ENCODE measurements at regions not wholly inside any gene's neighbourhood (a gene's known extent, or its start where the extent isn't known, plus 50 kb on each side); places are given as distances from the start of the nearest gene placed in this dataset.

- no peak for DNase-seq
- intact Hi-C loops (cut with micrococcal nuclease): no loop called here
- peaks cover 24% of the 10 kb centered on the region for H3K4me1 ChIP-seq
- H3K27ac ChIP-seq (replicated peaks): no peak overlapping the region
- H3K9me3 ChIP-seq (replicated peaks): no peaks in the 10 kb centered on the region
- H3K36me3 ChIP-seq: no peaks in the 10 kb centered on the region
- no peak overlapping the region for H3K4me3 ChIP-seq
- H3K27me3 ChIP-seq (ENCODE audit: low read depth): no peaks in the 10 kb centered on the region
- no peak for TF ChIP-seq CTCF (IDR thresholded peaks at IDR 0.05; ENCODE audit: borderline replicate concordance)
These were observed 498.4 kb downstream of the TTLL7 start for GRCh38 chr1:83500531-83500930.

DNA sequence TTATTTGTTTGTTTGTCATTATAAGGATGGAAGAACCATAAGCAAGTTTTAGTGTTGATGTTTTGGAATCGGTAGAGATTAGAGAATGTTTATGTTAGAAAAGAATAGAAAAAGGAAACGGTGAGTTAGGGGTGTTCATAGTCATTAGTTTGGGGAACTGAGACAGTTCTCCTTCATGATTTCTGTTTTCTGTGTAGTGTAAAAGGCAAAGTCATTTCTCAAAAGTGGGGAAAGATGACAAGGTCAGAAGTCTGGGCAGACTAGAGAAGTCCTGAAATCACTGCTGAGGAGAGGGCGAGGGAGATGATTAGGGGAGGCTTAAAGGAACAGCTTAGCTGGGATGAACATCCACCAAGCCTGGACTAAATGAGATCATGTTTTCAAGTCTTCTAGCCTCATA lies 498.9 kb downstream of the TTLL7 start:
- no peaks in the 10 kb centered on the region for H3K9me3 ChIP-seq (replicated peaks)
- intact Hi-C loops (cut with micrococcal nuclease): no loop called here
- no peaks in the 10 kb centered on the region for H3K36me3 ChIP-seq
- TF ChIP-seq CTCF (IDR thresholded peaks at IDR 0.05; ENCODE audit: borderline replicate concordance): no peak
- no peak overlapping the region for H3K27ac ChIP-seq (replicated peaks)
- no peaks in the 10 kb centered on the region for H3K27me3 ChIP-seq (ENCODE audit: low read depth)
- DNase-seq: no peak
- no peak overlapping the region for H3K4me3 ChIP-seq
- peaks cover 24% of the 10 kb centered on the region for H3K4me1 ChIP-seq

GRCh38 chr1:83497563-83497962 lies 501.4 kb downstream of the TTLL7 start:
- Histone ChIP-seq H3K4me3 (no peak overlapping the region), H3K27me3 (ENCODE audit: low read depth) (no peaks in the 10 kb centered on the region), H3K4me1 (peaks cover 20% of the 10 kb centered on the region), H3K9me3 (replicated peaks) (no peaks in the 10 kb centered on the region), H3K36me3 (no peaks in the 10 kb centered on the region), H3K27ac (replicated peaks) (no peak overlapping the region)
- TF ChIP-seq CTCF (IDR thresholded peaks at IDR 0.05; ENCODE audit: borderline replicate concordance): no peak
- DNase-seq: no peak
- intact Hi-C loops (cut with micrococcal nuclease): no loop called here

DNA sequence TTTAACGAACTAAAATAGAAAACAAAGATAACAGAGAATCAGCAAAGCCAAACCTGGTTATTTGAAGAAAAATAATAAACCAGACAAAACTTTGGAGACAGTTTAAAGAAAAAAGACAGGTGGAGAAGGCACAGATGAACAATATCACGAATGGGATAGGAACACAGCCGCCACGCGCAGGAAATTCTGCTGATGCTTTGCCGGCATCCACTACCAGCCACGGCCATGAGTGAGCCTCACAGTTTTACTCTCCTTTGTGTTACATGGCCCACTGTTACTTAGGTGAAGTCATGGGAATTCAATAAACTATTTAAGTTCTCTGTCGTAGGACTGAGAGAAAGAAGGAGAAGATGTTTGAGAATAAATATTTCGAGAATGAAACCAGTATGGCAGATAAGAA lies 503.4 kb downstream of the TTLL7 start:
- no peaks in the 10 kb centered on the region for H3K9me3 ChIP-seq (replicated peaks)
- no peak for TF ChIP-seq CTCF (IDR thresholded peaks at IDR 0.05; ENCODE audit: borderline replicate concordance)
- H3K4me3 ChIP-seq: no peak overlapping the region
- no peaks in the 10 kb centered on the region for H3K4me1 ChIP-seq
- no peak for DNase-seq
- no peaks in the 10 kb centered on the region for H3K36me3 ChIP-seq
- intact Hi-C loops (cut with micrococcal nuclease): no loop called here
- H3K27ac ChIP-seq (replicated peaks): no peak overlapping the region
- no peaks in the 10 kb centered on the region for H3K27me3 ChIP-seq (ENCODE audit: low read depth)

DNA sequence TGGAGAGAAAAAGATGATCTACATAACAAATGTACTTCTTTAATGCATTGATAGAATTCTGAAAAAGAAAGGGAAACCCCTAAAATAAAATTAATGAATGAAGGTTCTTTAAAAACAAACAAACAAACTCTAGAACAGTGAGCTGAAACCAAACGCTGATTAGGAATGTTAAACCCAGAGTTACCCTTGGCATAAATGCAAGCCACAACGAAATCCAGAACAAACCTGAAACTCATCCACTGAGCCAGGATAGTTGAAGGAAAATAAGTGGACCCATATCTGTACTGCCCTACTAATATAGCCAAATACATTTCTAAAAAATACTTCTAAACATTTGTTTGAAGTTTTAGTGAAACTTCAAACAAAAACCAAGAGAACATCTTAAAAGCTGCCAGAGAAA lies 505.3 kb downstream of the TTLL7 start:
- intact Hi-C loops (cut with micrococcal nuclease): no loop called here
- no peak for DNase-seq
- H3K36me3 ChIP-seq: no peaks in the 10 kb centered on the region
- H3K27ac ChIP-seq (replicated peaks): no peak overlapping the region
- H3K4me3 ChIP-seq: no peak overlapping the region
- H3K9me3 ChIP-seq (replicated peaks): no peaks in the 10 kb centered on the region
- H3K4me1 ChIP-seq: no peaks in the 10 kb centered on the region
- TF ChIP-seq CTCF (IDR thresholded peaks at IDR 0.05; ENCODE audit: borderline replicate concordance): no peak
- no peaks in the 10 kb centered on the region for H3K27me3 ChIP-seq (ENCODE audit: low read depth)

GRCh38 chr1:83491930-83492329 lies 507.0 kb downstream of the TTLL7 start:
- Histone ChIP-seq H3K9me3 (replicated peaks) (no peaks in the 10 kb centered on the region), H3K4me1 (no peaks in the 10 kb centered on the region), H3K27ac (replicated peaks) (no peak overlapping the region), H3K36me3 (no peaks in the 10 kb centered on the region), H3K4me3 (no peak overlapping the region), H3K27me3 (ENCODE audit: low read depth) (no peaks in the 10 kb centered on the region)
- TF ChIP-seq CTCF (IDR thresholded peaks at IDR 0.05; ENCODE audit: borderline replicate concordance): no peak
- DNase-seq: no peak
- intact Hi-C loops (cut with micrococcal nuclease): no loop called here

Measured in left ventricle myocardium inferior (tissue), 1 donor.